GM19463 (cell line): ENCODE measurements at regions not wholly inside any gene's neighbourhood (a gene's known extent, or its start where the extent isn't known, plus 50 kb on each side); places are given as distances from the start of the nearest gene placed in this dataset.
A peak's percentile ranks its signal among the peaks of the same experiment; 100 is the strongest.

ENCODE experiments used
- ATAC-seq: cut with Tn5 transposase; IDR thresholded peaks from one replicate; pipeline ENCODE4 v1.9.1; 2021; ENCODE audit warnings: mild to moderate bottlenecking, moderate library complexity; ENCODE audit not compliant: unreplicated experiment

DNA sequence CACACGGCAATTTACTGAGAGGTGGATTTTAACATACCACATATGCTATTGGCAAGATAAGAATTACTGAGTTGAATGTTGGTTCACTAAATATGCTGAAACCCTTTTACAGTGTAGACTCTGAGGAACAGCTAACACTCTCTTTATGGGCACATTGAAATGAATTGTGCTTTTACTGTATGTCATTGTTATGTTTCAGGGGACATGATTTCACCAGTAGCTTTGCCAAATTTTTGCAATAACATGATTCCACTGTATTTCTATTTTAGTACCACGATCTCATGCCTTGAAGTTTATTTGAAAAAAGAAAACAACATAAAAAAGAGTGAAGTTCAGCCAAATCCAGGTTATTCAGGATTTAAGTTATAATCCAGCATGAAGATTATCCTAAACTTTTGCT, 188.5 kb downstream of the HLX start:
- no peak for ATAC-seq

- peak; percentile 84 for ATAC-seq
These were observed 190.1 kb downstream of the HLX start for GRCh38 chr1:221069178-221069903.

DNA sequence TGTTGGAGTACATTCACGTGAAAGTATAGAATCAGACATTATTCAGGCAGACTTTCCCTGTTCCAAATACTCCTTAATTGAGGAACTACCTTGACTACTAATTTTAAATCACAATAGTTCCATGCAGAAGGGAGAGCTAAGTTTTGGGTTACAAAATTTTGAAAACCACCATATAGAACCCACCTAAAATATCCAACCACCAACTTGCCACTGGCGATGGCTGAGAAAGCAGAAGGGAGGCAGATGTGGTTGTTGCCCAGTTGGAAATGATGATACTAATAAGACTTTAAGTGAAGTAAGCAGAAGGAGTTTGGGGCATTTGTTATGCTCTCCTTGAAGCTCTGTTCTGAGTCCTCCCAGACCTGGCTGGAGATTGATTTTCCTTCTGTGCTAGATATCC, 190.7 kb downstream of the HLX start:
- ATAC-seq = no peak

- ATAC-seq = no peak
These were observed 192.5 kb downstream of the HLX start for GRCh38 chr1:221071777-221072176.

GRCh38 chr1:221072214-221072613, 193.0 kb downstream of the HLX start:
- ATAC-seq = no peak

GRCh38 chr1:221074332-221074731, 195.1 kb downstream of the HLX start:
- ATAC-seq = no peak

GRCh38 chr1:221075911-221076310, 196.7 kb downstream of the HLX start:
- no peak for ATAC-seq

GRCh38 chr1:221076391-221076811, 197.2 kb downstream of the HLX start:
- ATAC-seq = no peak

DNA sequence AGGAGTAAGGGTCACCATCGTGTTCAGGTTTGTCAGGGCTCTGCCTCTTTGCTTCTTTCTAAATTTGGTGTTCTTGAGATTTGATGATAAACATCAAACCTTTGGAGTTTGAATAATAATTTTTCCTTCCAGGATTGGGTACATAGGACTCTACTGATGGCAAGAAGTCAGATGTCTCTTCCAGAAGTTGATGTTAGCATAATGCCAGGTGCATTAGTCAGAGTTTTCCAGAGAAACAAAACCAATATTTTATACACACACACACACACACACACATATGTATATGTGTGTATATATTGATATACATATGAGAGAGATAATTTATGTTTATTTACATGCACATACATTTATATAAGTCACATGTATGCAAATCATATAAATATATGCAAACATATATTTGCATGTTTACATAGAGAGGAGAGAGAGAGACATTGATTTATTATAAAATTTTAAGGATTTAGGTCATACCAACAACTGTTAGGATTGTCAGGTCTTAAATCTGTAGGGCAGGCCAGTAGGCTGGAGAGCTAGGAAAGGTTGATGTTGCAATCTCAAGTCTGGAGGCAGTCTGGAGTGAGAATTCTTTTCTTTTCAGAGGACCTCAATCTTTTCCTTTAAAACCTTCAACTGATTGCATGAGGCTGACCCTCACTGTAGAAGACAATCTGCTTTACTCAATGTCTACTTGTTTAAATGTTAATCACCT, 199.2 kb downstream of the HLX start:
- ATAC-seq = no peak

DNA sequence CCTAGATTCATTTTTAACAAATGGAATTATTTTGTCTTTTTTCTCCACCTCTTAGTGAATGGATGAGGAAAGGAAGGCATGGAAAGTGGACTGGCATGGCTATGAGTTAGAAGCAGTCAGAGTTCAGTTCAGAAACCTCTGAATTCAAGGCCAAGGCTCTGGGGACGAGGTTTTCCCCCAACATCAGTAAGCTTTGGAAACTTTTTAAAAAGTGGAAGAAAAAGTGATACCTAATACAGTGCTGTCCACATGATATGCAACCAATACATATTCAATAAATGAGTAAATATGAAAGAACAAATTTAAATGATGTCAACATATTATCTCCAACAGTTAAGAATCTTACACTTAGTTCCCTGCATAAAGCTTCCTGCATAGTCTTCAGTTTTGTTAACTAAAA, 204.7 kb downstream of the HLX start:
- no peak for ATAC-seq

GRCh38 chr1:221084681-221085080, 205.4 kb downstream of the HLX start:
- ATAC-seq = no peak

DNA sequence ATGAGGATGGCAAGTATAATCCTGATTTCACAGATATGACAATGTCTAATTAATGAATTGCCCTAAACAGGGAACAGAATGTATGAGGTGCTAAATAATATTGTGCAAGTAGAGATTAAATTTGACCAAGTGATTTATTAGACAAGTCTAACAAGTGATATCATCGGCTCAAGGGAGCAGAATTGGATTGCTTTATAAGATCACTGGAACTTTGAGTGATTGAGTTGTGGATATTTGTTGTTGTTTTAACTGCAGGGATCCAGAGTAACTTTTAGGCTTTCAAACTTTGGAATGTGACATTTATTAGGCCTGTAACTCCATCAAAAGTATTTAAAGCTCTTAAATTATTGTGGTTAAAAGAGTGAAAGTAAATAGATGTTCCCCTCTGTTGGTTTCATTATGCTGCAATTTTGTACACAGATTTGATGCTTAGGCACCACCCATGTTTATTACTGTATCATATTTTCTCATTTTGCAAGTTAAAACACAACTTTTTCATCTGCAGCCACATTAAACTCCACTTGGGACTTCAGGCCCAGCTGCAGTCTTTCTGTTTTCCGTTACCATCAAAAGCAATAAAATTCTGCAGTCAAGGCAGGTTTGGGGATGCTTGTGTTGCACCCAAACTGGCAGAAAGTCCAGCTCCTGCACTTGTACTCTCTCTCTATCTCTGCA, 206.6 kb downstream of the HLX start:
- no peak for ATAC-seq

DNA sequence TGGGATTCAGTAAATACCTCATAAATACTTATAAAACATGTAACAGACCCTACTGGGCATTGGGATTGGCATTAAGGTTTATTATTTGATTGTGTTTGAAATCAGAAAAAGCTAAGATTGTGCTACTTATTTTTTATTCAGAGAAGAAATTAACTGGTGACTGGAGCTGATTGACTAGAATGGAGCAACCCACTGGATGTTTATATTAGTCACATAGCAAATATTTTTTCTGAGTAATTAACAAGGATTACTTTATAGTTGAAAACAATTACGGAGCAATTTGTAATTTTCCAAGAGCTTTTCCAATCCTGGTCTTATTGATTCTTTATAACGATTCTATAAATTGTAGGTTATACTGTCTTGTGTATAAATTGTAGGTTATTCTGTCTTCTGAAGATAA, 208.7 kb downstream of the HLX start:
- ATAC-seq = no peak

DNA sequence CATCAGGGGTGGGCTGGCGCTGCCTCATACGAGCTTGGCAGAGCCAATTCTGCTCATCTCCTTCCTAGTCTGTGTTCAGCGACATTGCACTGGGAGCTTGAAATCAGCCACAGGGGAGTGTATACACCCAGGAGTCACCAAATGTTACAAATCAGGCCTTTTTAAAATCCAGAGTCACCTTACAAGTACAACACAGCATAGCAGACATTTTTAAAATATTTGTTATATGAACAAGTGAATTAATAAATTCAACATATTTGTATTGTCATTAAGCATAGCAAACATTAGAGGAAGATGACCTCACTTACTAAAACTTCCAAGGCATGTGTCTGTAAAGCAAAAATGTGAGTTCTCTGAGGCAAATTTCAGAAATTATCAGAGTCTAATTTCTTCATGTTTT, 210.0 kb downstream of the HLX start:
- ATAC-seq = no peak

DNA sequence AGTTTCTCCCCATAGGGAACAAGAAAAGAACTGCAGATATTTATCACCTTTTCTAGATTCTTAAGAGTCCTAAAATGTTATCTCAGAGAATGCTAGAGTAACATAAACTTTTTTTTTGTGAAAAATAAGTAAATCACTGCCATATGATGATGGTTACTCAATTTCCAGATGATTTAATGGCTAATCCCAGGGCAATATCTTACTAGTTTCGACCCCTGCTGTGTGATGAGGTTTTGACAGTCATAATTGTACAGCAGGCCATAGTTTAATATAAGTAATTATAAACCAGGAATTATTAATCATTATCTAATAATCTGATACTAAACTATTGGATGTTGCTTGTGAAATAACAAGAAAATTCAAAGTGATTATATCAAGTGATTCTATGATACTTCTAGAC, 210.6 kb downstream of the HLX start:
- no peak for ATAC-seq

DNA sequence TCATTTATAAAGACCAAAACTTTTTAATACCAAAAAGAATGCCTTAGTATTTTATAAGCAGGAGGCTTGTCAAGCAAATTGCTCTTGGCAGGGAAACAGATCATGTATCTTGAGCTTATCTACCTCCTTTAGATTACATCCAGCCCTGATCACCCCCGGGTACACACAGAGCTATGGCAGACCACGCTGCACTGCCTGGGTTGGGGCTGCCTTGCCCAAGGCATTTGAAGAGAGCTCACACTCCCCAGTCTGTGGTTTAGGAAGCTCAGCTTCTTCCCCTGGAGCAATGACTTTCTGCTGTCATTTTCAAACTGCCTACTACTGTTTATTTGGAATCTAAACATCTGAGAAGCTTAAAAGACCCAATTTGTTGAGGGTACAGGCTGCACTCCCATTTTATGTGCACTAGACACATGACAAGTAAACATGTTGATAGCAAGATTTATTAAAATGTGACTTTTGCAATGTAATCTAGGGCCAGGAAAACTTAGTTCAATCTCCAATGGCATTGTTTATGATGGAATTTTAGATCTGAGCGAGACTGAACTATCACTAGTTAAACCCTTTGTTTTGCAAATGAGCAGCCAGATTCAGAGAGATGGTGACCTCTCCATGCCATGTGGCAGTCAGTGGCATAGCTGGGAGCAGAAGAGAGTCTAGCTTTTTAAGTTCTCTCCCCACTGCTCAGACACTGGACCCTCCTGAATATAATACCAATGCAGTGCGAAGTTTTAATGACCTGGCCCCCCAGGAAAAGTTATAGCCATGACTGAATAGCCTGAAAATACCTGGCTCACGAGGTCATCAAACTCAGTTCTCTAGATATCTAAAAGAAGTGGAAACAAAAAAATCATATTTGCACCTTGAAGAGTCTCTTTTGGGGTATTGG, 214.9 kb downstream of the HLX start:
- no peak for ATAC-seq

- no peak for ATAC-seq
These were observed 218.4 kb downstream of the HLX start for GRCh38 chr1:221097479-221098281.

GRCh38 chr1:221098471-221099405, 219.5 kb downstream of the HLX start:
- ATAC-seq = no peak
